Gastrocnemius medialis (tissue), 4 donors: ENCODE measurements at regions not wholly inside any gene's neighbourhood (a gene's known extent, or its start where the extent isn't known, plus 50 kb on each side); places are given as distances from the start of the nearest gene placed in this dataset.
"Not testable (repeated sequence)": the region's sequence is repeated elsewhere in the genome, so short reads cannot be mapped to it uniquely, and the experiment has no call there.

Source experiments
- ATAC-seq, 2 donors: fragments of 150-250 bp; one replicate each; pipeline ENCODE4 v1.9.1; 2016
- DNase-seq, 2 donors: peaks; one replicate each; pipeline ENCODE4 v3.0.0-alpha.2; 2019
- H3K27ac ChIP-seq, 4 donors: fragments of 200-600 bp; sonication (generic); 1 replicate in 1 of 4; 2 replicates in 3 of 4; pipeline ENCODE4 v1.5.1; 2016 to 2018; ENCODE audit warnings: mild to moderate bottlenecking in 2 of 4, moderate library complexity in 1 of 4
- H3K27me3 ChIP-seq, 3 donors: fragments of 200-600 bp; sonication (generic) in 2 of 3; 1 replicate in 1 of 3; 2 replicates in 2 of 3; pipeline versions ENCODE4 v1.5.1 to v1.6.0; 2016 to 2019; ENCODE audit warnings: mild to moderate bottlenecking in 1 of 3, moderate library complexity in 1 of 3
- H3K36me3 ChIP-seq, 2 donors: fragments of 200-600 bp; sonication (generic) in 1 of 2; one replicate each; pipeline ENCODE4 v1.5.1; 2017 to 2018
- H3K4me1 ChIP-seq, 2 donors: fragments of 200-600 bp; sonication (generic) in 1 of 2; one replicate each; pipeline ENCODE4 v1.5.1; 2016 to 2017; ENCODE audit warnings: mild to moderate bottlenecking in 2 of 2
- H3K4me3 ChIP-seq, 4 donors: fragments of 200-600 bp; sonication (generic) in 3 of 4; 1 replicate in 1 of 4; 2 replicates in 3 of 4; pipeline ENCODE4 v1.5.1; 2016 to 2019; ENCODE audit warnings: mild to moderate bottlenecking in 2 of 4
- H3K9me3 ChIP-seq, 3 donors: fragments of 200-600 bp; sonication (generic) in 2 of 3; 1 replicate in 1 of 3; 2 replicates in 2 of 3; pipeline ENCODE4 v1.5.1; 2016 to 2019
- in situ Hi-C, 4 donors: fragments of 200-750 bp; cut with MboI; loops; one replicate each; pipeline versions ENCODE4 v1.15.0 to v1.8.0; 2017; ENCODE audit warnings: low sequenced_read_pairs in 4 of 4
- intact Hi-C: fragments of 100-400 bp; cut with DNase I; formaldehyde crosslinking; loops from one replicate; pipeline ENCODE4 v1.15.1; 2023; ENCODE audit warnings: low total_unique reads

DNA sequence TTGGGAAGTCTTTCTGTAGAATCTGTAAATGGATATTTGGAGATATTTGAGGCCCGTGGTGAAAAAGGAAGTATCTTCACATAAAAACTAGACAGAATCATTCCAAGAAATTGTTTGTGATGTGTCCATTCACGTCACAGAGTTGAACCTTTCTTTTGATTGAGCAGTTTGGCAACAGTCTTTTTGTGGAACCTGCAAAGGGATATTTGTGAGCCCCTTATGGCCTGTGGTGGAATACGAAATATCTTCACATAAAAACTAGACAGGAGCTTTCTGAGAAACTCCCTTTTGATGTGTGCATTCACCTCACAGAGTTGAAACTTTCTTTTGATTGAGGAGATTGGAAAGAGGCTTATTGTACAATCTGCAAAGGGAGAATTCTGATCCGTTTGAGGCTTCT is 2980.4 kb downstream of the TUBA3C start:
- H3K27me3 ChIP-seq = not testable (repeated sequence)

DNA sequence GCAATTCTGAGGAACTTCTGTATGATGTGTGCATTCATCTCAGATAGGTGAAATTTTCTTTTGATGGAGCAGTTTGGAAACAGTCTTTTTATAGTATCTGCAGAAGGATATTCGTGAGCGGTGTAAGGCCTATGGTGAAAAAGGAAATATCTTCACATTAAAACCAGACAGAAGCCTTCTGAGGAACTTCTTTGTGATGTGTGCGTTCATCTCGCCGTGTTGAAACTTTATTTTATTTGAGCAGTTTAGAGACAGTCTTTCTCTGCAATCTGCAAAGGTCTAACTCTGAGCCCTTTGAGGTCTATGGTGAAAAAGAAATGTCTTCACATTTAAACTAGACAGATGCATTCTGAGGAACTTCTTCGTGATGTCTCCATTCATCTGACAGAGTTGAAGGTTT is 3021.0 kb downstream of the TUBA3C start:
- ATAC-seq, H3K4me3 ChIP-seq, H3K36me3 ChIP-seq, intact Hi-C loops, DNase-seq, H3K27me3 ChIP-seq, in situ Hi-C loops, H3K27ac ChIP-seq, H3K4me1 ChIP-seq, H3K9me3 ChIP-seq: not testable (repeated sequence)

More for the DNA sequence above, 2980.4 kb downstream of the TUBA3C start:
- in situ Hi-C loops, H3K4me1 ChIP-seq, H3K36me3 ChIP-seq, H3K27ac ChIP-seq, ATAC-seq, intact Hi-C loops, H3K9me3 ChIP-seq: not testable (repeated sequence)
- peak overlapping the region in 1 of 4 donors; percentile 1 for H3K4me3 ChIP-seq
- peak in 1 of 2 donors; percentile 2 for DNase-seq

DNA sequence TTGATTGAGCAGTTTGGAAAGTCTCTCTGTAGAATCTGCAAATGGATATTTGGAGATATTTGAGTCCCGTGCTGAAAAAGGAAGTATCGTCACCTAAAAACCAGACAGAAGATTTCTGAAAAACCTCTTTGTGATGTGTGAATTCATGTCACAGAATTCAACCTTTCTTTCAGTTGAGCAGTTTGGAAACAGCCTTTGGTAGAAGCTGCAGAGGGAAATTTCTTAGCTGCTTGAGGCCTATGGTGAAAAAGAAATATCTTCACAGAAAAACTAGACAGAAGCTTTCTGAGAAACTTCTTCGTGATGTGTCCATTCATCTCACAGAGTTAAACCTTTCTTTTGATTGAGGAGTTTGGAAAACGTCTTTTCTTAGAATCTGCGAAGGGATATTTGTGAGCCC is 3022.7 kb downstream of the TUBA3C start:
- ATAC-seq, H3K27ac ChIP-seq, in situ Hi-C loops, intact Hi-C loops, H3K36me3 ChIP-seq, H3K9me3 ChIP-seq, H3K4me3 ChIP-seq, H3K4me1 ChIP-seq, H3K27me3 ChIP-seq, DNase-seq: not testable (repeated sequence)

DNA sequence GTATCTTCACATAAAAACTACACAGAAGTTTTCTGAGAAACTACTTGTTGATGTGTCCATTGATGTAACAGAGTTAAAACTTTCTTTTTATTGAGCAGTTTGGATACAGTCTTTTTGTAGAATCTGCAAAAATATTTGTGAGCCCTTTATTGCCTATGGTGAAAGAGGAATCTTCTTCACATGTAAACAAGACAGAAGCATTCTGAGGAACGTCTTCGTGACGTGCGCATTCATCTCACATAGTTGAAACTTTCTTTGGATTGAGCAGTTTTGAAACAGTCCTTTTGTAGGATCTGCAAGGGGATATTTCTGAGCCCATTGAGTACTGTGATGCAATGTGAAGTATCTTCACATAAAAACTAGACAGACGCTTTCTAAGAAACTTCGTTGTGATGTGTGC is 3023.6 kb downstream of the TUBA3C start:
- ATAC-seq, intact Hi-C loops, H3K4me3 ChIP-seq, H3K36me3 ChIP-seq, H3K4me1 ChIP-seq, H3K27ac ChIP-seq, H3K9me3 ChIP-seq, in situ Hi-C loops, H3K27me3 ChIP-seq: not testable (repeated sequence)
- peak in 1 of 2 donors; percentile 11 for DNase-seq

DNA sequence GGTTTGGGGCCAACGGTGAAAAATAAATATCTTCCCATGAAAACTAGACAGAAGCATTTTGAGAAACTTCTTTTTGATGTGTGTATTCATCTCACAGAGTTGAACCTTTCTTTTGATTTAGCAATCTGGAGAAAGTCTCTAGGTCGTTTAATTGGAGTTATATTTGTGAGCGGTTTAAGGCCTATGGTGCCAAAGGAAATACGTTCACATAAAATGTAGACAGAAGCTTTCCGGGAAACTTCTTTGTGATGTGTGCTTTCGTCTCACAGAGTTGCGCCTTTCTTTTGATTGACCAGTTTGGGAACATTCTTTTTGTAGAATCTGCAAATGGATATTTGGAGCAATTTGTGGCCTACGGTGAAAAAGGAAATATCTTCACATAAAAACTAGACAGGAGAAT is 3028.8 kb downstream of the TUBA3C start:
- intact Hi-C loops, H3K4me1 ChIP-seq, DNase-seq, H3K36me3 ChIP-seq, in situ Hi-C loops, H3K4me3 ChIP-seq, H3K9me3 ChIP-seq, H3K27ac ChIP-seq, H3K27me3 ChIP-seq, ATAC-seq: not testable (repeated sequence)

DNA sequence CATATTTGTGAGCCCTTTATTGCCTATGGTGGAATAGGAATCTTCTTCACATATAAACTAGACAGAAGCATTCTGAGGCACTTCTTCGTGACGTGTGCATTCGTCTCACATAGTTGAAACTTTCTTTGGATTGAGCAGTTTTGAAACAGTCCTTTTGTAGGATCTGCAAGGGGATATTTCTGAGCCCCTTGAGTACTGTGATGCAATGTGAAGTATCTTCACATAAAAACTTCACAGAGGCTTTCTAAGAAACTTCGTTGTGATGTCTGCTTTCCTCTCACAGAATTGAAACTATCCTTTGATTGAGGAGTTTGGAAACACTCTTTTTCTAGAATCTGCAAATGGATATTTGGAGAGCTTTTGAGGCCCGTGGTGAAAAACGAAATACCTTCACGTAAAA is 3030.3 kb downstream of the TUBA3C start:
- intact Hi-C loops, H3K4me3 ChIP-seq, DNase-seq, H3K27ac ChIP-seq, H3K4me1 ChIP-seq, H3K9me3 ChIP-seq, in situ Hi-C loops, H3K27me3 ChIP-seq, H3K36me3 ChIP-seq, ATAC-seq: not testable (repeated sequence)

DNA sequence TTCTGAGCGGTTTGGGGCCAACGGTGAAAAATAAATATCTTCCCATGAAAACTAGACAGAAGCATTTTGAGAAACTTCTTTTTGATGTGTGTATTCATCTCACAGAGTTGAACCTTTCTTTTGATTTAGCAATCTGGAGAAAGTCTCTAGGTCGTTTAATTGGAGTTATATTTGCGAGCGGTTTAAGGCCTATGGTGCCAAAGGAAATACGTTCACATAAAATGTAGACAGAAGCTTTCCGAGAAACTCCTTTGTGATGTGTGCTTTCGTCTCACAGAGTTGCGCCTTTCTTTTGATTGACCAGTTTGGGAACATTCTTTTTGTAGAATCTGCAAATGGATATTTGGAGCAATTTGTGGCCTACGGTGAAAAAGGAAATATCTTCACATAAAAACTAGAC is 3032.2 kb downstream of the TUBA3C start:
- H3K36me3 ChIP-seq, in situ Hi-C loops, H3K27me3 ChIP-seq, DNase-seq, H3K9me3 ChIP-seq, intact Hi-C loops, H3K27ac ChIP-seq, H3K4me1 ChIP-seq, H3K4me3 ChIP-seq, ATAC-seq: not testable (repeated sequence)

DNA sequence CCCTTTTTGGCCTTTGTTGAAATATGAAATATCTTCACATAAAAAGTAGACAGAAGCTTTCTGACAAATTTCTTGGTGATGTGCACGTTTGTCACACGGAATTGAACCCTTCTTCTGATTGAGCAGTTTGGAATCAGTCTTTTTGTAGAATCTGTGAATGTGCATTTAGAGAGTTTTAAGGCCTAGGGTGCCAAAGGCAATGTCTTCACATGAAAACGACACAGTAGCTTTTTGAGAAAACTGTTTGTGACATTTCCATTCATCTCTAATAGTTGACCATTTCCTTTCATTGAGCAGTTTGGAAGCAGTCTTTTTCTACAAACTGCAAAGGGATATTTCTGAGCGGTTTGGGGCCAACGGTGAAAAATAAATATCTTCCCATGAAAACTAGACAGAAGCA is 3036.0 kb downstream of the TUBA3C start:
- H3K4me1 ChIP-seq, H3K27ac ChIP-seq, H3K27me3 ChIP-seq, H3K36me3 ChIP-seq, H3K4me3 ChIP-seq, DNase-seq, in situ Hi-C loops, ATAC-seq, intact Hi-C loops, H3K9me3 ChIP-seq: not testable (repeated sequence)

DNA sequence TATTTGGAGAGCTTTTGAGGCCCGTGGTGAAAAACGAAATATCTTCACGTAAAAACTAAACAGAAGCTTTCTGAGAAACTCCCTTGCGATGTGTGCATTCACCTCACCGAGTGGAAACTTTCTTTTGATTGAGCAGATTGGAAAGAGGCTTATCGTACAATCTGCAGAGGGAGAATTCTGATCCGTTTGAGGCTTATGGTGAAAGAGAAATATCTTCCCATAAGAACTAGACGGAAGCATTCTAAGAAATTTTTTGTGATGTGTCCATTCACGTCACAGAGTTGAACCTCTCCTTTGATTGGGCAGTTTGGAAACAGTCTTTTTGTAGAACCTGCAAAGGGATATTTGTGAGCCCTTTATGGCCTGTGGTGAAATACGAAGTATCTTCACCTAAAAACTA is 3040.3 kb downstream of the TUBA3C start:
- H3K4me1 ChIP-seq, H3K27me3 ChIP-seq, H3K9me3 ChIP-seq, H3K4me3 ChIP-seq, DNase-seq, H3K27ac ChIP-seq, ATAC-seq, H3K36me3 ChIP-seq, in situ Hi-C loops, intact Hi-C loops: not testable (repeated sequence)

DNA sequence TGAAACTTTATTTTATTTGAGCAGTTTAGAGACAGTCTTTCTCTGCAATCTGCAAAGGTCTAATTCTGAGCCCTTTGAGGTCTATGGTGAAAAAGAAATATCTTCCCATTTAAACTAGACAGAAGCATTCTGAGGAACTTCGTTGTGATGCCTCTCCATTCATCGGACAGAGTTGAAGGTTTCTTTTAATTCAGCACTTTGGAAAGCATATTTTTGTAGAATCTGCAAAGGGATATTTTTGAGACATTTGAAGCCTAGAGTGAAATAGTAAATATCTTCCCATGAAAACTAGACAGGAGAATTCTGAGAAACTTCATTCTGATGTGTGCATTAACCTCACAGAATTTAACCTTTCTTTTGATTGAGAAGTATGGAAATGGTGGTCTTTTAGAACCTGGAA is 3044.8 kb downstream of the TUBA3C start:
- ATAC-seq, in situ Hi-C loops, H3K4me3 ChIP-seq, H3K36me3 ChIP-seq, H3K9me3 ChIP-seq, H3K4me1 ChIP-seq, H3K27ac ChIP-seq, DNase-seq, H3K27me3 ChIP-seq, intact Hi-C loops: not testable (repeated sequence)

DNA sequence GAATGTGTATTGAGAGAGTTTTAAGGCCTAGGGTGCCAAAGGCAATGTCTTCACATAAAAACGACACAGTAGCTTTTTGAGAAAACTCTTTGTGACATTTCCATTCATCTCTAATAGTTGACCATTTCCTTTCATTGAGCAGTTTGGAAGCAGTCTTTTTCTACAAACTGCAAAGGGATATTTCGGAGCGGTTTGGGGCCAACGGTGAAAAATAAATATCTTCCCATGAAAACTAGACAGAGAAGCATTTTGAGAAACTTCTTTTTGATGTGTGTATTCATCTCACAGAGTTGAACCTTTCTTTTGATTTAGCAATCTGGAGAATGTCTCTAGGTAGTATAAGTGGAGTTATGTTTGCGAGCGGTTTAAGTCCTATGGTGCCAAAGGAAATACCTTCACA is 3052.9 kb downstream of the TUBA3C start:
- intact Hi-C loops, H3K9me3 ChIP-seq, DNase-seq, H3K4me3 ChIP-seq, ATAC-seq, H3K27me3 ChIP-seq, H3K4me1 ChIP-seq, in situ Hi-C loops, H3K36me3 ChIP-seq, H3K27ac ChIP-seq: not testable (repeated sequence)

DNA sequence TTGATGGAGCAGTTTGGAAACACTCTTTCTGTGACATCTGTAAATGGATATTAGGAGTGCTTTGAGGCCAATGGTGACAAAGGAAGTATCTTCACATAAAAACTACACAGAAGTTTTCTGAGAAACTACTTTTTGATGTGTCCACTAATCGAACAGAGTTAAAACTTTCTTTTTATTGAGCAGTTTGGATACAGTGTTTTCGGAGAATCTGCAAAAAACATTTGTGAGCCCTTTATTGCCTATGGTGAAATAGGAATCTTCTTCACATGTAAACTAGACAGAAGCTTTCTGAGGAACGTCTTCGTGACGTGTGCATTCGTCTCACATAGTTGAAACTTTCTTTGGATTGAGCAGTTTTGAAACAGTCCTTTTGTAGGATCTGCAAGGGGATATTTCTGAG is 3068.2 kb downstream of the TUBA3C start:
- H3K27ac ChIP-seq, intact Hi-C loops, H3K27me3 ChIP-seq, DNase-seq, H3K4me1 ChIP-seq, H3K4me3 ChIP-seq, H3K36me3 ChIP-seq, H3K9me3 ChIP-seq, ATAC-seq, in situ Hi-C loops: not testable (repeated sequence)
